GM19239 (cell line): ENCODE measurements at regions not wholly inside any gene's neighbourhood (a gene's known extent, or its start where the extent isn't known, plus 50 kb on each side); places are given as distances from the start of the nearest gene placed in this dataset.
"Not testable (repeated sequence)": the region's sequence is repeated elsewhere in the genome, so short reads cannot be mapped to it uniquely, and the experiment has no call there.

Source experiments
- DNase-seq: peaks from one replicate; pipeline ENCODE4 v3.0.0; 2011; ENCODE audit warnings: low spot score; ENCODE audit not compliant: insufficient read length
- FAIRE-seq: peaks from 2 replicates; lab custom pipeline; 2011; peaks lifted over from hg19 to GRCh38; lab: Jason Lieb, UNC

DNA sequence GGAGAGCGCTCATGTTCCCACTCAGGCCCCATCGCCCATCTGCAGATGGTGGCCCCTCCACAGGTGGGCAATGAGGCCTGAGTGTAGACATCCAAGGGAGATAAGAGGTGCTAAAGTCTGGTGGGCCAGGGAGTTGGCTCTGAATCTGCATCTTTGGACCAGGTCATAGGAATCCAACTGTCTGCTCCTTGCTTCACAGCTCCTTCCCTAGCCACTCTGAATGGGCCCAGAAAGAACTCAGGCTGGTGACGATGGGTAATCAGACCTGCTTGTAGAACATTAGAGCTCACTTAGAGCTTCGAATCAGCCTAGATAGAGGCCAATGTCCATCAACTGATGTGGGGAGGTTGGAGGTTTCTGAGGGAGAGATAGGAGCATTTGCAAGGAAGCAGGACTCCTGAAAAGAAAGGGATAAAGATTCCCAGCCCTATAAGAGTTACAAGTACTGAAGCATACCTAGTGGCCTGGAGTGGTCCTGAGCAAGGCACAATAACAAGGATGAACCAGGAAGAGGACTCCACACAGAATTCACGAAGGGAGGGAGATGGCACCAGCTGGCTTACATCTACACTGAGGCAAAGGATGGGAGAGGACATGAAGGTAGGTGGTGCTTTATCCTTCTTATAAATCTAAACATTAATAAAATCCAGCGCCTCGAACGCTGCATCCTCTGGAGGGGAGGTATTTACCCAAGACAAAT, 132.8 kb upstream of the ALDH1B1 start:
- FAIRE-seq (no peak), DNase-seq (no peak)

DNA sequence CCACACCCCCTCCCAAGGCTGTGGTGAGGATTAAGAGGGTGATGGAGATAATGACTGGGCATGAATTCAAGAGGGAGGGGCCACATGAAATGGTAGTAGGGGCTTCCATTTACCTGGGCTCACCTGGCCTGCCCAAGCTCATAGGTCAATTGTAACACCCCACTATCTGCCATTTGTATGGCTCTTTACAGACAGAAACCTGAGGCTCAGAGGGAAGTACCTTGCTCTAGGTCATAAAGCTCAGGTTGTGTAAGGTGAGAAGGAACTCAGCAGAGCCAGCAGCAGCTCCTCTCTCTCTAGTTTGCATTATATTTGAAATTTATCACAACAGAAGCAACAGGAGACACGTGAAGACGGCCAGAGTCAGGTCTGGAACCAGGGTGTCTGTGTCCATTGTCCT, 133.4 kb upstream of the ALDH1B1 start:
- DNase-seq (no peak), FAIRE-seq (no peak)

DNA sequence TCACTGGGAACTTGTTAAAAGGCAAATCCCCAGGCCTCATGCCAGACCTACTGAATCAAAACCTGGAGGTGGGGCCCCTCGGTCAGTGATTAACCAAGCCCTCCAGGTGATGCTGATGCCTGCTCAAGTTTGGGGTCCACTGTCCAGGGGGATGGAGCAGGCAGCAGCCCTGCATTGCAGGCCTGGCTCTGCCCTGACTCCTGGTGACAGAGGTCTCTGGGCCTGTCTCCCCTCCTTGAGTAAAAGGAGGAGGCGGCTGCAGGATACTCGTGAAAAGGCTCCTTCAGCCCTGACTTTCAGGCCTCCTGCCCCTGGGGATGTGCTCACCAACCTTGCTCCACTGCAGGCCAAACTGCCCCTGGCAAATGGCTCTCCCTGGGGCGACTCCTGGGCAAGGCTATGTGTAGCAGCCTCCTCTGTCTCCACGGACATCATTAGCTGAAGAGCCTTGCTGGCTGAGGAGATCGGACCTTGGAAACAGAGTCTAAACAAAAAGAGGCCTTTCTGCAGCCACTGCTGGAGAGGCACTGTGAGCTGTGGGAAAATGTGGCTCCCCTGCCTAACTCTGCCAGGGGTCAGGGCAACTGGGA, 134.8 kb upstream of the ALDH1B1 start:
- FAIRE-seq, result no peak

DNA sequence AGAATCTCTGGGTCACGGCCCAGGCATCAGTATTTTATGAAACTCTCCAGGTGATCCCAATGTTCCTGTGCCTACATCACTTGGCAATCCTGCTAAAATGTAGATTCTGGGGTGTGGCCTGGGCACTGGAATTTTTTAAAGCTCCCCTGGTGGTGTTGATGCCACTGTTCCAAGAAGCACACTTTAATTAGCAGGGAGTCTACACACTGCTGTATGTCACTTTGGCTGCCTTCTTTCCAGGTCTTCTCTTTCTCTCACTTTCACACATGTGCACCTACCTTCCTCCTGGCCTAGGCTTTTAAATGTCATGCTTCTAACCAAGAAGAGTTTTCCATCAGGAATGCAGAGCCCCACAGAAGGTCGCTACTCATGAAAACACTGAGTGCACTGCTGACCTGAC, 136.0 kb upstream of the ALDH1B1 start:
- FAIRE-seq (no peak), DNase-seq (no peak)

More for the DNA sequence above, 134.8 kb upstream of the ALDH1B1 start:
- DNase-seq, result no peak

DNA sequence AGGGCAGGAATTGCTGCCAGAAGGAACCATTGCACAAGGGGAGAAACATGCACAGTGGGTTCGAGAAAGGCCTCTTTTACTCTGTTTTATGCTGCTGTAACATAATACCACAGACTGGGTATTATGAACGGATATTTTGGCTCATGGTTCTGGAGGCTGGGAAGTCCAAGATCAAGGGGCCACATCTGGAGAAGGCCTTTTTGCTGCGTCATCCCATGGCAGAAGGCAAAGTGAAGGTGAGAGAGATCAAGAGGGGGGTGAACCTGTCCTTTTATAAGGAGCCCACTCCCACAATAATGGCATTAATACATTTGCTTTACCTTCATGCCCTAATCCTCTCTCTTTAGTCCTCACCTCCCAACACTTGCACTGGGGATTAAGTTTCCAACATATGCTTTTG, 136.9 kb upstream of the ALDH1B1 start:
- no peak for DNase-seq
- FAIRE-seq, result no peak

DNA sequence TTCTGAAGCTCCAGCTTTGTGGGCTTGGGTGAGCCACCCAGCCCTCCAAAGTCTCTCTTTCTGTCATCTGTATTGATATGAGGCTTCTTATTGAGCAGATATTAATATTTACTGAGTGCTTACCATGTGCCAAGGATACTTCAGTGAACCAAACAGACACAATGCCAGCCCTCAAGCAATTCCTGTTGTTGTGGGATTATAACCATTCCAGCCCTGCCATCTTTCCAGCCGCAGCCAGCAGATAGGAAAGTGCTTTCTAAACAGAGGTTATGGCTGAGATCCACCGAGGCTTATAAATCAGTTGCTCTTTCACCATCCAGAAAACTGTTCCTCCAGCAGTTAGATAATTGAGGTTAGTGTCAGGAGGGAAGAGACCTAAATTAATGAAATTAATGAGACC, 137.7 kb upstream of the ALDH1B1 start:
- FAIRE-seq, result no peak

DNA sequence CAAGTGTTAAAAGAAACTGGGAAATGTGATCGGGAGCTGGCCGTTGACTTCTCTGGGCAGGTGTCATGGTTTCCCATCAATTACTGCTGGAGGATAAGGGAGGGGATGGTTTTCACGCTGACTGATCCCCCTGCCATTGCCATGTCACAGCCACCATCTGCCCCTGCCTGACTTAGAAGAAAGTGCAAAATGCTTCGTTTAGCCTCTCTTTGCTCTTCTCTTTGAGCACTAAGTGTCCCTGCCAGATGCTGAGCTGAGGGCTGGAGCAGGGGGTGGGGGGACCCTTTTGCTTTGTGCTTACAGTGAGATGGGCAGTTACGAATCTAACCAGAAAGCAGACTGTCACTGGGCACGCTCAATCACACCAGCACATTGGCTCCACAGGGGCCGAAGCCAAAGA, 138.4 kb upstream of the ALDH1B1 start:
- no peak for DNase-seq
- no peak for FAIRE-seq

More for the DNA sequence above, 137.7 kb upstream of the ALDH1B1 start:
- no peak for DNase-seq

DNA sequence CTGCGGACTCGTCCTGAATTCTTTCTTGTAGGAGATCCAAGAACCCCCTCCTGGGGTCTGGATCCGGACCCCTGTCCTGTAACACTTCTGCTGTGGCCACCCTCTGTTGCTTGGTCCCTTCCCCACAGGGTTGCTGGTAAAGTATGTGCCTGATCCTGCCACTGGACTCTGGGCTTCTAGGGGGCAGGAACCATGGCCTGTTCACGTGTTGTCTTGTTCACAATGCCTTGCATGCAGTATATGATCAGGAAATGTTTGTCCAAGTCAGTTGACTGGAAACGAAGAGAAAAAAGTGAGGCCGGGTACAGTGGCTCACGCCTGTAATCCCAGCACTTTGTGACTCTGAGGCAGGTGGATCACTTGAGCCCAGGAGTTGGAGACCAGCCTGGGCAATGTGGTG, 139.3 kb upstream of the ALDH1B1 start:
- no peak for FAIRE-seq
- no peak for DNase-seq

DNA sequence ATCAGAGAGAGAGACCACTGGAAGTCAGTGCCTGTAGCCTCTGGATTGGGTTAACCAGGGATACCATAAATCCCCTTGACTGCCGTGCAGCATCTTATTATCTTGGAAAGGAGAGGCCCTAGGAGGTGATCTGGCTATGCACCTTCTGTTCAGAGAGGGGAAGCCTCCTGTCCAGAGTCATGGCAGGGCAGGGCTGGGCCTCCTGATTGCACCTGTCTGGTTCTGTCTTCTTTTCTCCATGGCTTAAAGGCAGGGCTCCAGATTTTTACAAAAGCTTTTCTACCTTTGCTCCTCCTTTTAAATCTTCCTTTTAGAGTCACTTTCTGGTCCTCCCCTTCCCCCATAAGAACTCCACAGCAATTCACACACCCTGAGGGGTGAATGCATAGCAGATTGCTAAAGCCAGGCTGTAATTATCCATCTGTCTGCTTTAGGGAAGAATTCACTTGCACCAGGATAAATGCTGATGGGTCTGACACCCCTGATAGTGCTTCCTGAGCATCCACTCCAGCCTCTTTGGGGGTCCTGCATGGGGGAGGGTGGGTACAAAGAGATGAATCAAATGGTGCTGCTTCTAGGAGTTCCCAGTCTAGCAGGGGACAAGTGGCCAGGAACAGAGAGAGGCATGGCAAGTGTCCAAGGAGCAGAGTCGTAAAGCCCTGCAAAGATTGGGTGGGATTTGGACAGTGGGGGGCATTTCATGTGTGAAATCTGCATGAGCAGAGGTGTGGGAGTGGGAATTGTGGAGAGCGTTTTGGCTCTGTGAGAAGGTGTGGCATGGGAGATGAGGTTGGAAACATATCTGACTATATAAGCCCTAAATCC, 141.3 kb upstream of the ALDH1B1 start:
- no peak for FAIRE-seq
- no peak for DNase-seq

DNA sequence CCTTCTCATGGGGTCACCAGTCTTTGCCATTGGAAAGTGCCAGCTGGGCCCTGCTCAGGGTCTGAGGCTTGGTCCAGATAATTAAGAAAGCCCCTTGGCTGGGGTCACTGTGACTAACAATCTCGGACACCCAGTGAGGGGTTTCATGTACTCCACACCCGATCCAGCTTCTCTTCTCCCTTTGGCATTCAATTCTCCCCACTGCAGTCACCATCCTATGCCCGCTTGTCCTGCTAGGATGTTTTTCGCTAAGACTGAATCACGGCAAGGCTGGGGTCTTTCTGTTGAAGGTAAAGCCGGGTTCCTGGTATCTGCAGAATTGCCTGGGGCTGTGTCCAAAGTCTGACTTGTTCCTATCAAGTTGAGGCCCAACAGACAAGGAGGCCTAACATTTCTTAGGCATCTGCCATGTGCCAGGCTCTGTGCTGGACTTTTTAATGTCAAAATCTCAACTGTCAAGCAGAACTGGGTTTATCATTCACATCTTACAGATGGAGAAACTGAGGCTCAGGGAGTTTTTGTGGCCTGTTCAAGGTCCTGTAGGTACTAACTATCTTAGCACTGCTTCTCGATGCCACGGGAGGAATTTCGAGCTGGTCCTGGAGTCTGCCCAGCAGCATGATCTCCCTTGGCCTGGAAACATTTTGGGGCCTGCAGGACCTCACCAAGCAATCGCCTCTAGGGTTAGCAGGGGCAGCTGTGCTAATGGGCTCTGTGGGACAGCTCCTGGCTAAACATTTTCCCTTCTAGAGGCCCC, 142.0 kb upstream of the ALDH1B1 start:
- FAIRE-seq (no peak), DNase-seq (no peak)

DNA sequence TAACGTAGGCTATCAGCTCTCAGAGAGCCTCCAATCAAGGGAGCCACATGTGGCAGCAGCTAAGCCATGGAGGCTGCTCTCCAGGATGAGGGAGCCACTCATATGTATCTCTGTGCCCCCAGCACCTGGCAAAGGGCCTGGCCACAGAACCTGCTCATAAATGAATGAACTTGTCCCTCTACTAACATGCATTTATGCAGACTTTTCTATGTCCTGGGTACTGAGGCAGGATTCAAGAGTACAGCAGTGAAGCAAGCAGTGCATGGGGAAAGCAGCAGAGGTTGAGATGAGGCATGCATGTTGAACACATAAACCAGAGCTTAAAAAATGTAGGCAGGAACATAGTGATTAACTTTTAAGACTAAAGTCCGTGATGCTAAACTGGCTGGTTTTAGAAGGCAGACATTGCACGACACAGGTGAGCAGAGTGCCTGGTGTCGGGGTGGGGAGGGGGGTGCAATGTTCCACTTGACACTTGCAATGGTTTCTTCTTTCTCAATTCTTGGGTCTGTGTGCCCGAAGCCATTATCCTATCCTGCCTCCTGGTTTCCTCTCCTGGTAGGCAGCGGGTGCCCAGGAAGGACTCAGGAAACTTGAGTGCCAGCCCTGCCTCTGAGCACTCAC, 142.8 kb upstream of the ALDH1B1 start:
- no peak for FAIRE-seq
- no peak for DNase-seq

DNA sequence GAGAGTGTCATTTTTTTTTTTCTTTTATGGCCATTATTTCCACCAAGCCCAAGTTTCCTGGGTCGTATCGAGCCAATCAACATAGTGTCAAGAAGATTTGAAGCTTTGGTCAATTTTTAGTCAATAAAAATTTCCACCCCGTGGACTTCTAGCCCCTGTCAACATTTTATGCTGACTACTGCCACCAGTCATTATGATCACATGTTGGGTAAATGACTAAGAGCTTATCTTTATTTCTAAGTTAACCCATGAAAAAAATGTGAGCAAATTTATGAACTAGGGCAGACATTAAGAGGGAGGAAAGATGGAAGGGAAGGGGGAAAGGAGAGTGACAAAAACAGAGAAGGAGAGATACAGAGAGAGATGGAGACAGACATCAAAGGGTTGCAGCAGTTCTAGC, 143.5 kb upstream of the ALDH1B1 start:
- FAIRE-seq, result no peak
- no peak for DNase-seq

DNA sequence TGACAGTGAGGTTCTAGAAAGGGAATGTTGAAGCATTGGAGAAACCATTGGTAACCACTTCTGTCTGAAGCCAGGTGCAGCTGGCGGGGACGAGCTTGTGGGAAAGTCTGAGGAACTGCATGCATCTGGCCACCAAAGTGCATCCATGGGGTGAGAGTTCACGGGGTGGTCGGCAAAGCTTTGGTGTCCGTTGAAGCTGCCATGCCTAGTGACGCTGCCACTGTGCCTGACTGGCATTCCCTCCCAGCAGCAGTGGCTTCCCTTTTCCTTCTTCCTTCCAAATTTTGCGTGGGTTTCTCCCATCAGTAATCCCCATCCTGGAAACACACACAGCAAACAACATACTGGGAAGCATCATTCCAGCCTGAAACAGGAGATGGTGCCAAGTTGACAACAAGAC, 145.7 kb upstream of the ALDH1B1 start:
- no peak for FAIRE-seq
- no peak for DNase-seq

DNA sequence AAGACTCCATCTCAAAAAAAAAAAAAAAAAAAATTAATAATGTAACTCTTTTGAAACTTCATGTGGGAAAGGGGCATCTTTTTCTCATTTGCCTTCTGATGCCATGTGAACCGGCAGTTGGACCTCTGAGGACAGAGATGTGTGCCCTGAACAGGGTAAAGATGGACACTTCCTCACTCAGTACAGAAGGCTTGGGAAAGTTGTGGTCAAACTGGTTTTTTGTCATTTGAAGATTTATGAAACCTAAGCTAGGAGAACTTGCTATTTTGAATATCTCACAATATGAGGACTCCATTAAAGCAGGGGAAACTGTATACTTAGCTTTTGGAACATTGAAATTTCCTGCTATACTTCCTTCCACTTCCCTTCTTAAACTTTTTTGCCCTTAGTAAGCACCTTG, 147.5 kb upstream of the ALDH1B1 start:
- FAIRE-seq, result no peak
- DNase-seq, result no peak

DNA sequence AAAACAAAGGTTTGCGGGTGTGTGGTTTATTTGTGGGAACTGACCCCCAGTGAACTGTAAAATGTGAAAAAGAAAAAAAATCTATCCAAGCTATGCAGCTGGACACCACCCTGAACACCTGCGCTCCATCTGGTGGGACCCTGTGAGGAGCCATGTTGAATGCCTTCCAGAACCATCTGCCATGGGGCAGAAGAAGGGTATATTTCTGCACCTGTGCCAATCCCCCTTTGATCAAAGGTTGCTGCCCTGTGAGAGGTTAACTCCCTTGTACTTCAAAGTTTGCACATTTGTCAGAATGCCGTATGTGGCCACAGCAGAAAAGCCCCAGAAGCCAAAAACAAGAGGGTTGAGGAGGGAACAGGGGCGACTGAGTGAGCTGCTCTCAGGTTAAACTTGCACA, 148.5 kb upstream of the ALDH1B1 start:
- DNase-seq (no peak), FAIRE-seq (no peak)

DNA sequence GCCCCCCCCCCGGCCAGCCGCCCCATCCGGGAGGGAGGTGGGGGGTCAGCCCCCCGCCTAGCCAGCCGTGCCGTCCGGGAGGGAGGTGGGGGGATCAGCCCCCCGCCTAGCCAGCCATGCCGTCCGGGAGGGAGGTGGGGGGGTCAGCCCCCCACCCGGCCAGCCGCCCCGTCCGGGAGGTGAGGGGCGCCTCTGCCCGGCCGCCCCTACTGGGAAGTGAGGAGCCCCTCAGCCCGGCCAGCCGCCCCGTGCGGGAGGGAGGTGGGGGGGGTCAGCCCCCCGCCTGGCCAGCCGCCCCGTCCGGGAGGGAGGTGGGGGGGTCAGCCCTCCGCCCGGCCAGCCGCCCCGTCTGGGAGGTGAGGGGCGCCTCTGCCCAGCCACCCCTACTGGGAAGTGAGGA, 150.4 kb upstream of the ALDH1B1 start:
- not testable (repeated sequence) for FAIRE-seq, DNase-seq

DNA sequence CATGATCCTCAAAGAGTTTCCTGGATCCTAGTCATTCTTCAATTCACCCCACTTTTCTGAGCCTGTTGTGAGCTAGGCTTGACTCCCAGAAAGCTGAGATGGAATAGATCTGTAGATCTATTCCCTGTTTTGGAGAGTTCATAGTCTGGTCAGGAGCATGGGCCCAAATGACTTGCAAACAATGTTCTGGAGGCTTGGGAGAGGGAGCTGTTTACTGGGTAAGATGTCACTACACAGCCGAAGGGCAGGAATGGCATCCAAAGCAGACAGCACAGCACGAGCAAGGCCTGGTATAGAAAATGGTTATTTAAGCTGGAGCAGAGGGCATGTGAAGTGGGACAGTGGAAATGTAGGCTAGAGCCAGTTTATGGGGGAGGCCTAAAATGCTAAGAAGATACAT, 152.5 kb upstream of the ALDH1B1 start:
- FAIRE-seq (no peak), DNase-seq (no peak)

DNA sequence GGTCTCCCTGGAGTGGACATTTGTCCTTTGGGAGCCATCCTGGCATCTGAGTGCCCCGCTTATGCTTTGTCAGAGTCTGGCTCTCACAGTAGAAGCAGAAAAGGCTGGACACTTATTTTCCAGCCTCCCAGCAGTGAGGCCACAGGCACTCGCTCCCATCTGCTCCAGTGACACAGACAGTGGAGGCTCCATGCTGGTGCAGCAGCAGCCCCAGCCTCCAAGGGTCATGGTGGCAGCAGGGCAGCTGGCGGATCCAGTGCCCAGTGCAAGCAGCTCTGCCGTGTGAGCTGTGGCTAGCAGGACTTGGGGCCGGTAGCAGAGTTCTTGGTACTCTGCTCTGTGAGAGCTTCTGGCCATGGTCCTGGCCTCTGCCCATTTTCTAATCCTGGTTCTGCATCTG, 157.3 kb upstream of the ALDH1B1 start:
- DNase-seq (no peak), FAIRE-seq (no peak)

DNA sequence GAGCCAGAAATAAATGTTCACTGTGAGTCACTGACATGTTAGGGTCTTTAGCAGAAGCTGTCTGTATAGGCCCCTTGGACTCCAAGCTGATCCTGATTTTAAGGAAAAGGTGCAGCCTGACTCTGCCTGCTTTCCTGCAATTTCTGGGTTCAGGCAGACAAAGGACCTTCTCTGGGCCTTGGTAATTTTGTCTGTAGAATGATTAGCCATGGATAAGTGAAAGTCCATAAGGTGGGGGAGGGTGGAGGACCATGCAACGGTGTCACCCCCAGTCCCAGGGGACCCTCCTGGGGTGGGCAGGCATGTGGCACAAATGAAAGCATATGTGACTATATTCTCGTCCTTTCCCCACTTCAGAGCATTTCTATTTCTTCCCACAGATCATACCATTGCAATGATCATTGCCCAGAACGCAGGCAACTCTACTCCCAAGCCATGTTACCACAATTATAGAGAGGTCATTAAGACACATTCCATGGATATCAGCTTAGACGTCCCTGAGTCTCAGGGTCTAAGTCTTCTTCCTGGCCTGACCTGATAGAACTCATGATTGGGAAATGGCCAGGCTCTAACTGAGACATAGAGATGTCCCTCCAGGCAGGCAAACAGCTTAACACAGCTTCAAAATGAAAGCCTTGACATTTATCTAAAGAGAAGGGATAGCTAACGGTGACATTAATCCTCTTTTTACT, 157.9 kb upstream of the ALDH1B1 start:
- no peak for DNase-seq

More for the DNA sequence above, 157.9 kb upstream of the ALDH1B1 start:
- FAIRE-seq, result no peak
